ENCODE measurements at regions not wholly inside any gene's neighbourhood (a gene's known extent, or its start where the extent isn't known, plus 50 kb on each side); places are given as distances from the start of the nearest gene placed in this dataset.

DNA sequence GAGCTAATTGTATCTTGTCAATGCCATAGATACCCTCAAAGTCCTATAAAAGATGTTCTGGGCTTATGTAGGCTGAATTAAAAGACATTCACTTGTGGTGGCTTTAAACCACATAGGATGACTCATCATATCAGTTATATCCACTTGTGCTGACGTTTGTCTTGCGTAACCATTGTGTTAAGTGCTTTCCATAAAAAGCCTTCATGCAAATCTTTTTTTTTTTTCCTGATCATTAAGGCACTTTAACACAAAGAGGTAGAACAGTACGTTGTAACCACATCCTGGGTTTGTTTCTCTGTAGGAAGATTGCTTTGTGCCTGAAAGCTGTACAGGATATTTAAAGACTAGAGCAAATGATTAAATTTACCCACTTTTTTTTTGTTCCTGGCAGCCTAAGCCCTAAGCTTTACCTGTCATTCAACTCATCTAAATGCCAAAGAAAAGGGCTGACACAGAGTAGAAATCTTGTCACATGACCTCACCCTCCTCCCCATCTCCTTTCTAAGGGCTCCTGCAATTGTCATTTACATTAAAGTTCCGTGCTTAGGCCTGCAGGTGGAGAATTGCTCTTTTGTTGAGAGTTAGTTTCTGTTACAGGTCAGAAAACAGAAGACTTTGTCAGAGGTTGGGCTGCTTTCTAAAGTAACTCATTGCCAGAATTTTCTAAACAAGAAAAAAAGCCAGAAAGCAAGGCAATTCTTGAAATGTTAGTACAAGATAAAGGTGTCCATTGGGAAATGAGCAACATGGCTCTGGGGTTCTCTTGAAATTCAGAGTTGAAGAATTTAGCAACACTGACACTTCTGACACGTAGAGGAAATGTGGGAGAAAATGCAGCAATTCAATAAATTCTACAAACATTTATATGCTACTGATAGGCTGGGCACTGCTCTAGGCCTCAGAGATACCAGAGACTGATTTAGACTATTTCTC lies 555.6 kb downstream of the PPARGC1A start:
- TF ChIP-seq, protein P1, sequence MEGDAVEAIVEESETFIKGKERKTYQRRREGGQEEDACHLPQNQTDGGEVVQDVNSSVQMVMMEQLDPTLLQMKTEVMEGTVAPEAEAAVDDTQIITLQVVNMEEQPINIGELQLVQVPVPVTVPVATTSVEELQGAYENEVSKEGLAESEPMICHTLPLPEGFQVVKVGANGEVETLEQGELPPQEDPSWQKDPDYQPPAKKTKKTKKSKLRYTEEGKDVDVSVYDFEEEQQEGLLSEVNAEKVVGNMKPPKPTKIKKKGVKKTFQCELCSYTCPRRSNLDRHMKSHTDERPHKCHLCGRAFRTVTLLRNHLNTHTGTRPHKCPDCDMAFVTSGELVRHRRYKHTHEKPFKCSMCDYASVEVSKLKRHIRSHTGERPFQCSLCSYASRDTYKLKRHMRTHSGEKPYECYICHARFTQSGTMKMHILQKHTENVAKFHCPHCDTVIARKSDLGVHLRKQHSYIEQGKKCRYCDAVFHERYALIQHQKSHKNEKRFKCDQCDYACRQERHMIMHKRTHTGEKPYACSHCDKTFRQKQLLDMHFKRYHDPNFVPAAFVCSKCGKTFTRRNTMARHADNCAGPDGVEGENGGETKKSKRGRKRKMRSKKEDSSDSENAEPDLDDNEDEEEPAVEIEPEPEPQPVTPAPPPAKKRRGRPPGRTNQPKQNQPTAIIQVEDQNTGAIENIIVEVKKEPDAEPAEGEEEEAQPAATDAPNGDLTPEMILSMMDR (IDR thresholded peaks at IDR 0.05; ENCODE audit: insufficient read depth, low read length, poor library complexity, severe bottlenecking) = no peak
- TF ChIP-seq EZH2phosphoT487 (conservative IDR thresholded peaks at IDR 0.05; ENCODE audit: low read length) = no peak

Data from SU-DHL-6 (cell line).